Naive B cell (primary cell): ENCODE measurements at regions not wholly inside any gene's neighbourhood (a gene's known extent, or its start where the extent isn't known, plus 50 kb on each side); places are given as distances from the start of the nearest gene placed in this dataset.
"Not testable (repeated sequence)": the region's sequence is repeated elsewhere in the genome, so short reads cannot be mapped to it uniquely, and the experiment has no call there.

Experiments
- ATAC-seq, 2 donors: fragments of 150-1000 bp; cut with Tn5 transposase; 2 replicates each; pipeline ENCODE4 v1.10.0; 2021; ENCODE audit warnings: low read depth in 2 of 2, mild to moderate bottlenecking in 2 of 2, moderate library complexity in 2 of 2
- DNase-seq: peaks from one replicate; pipeline ENCODE4 v3.0.0; 2022
- H3K27ac Mint-ChIP-seq, 6 donors: one replicate each; pipeline ENCODE4 v1.8.0; 2020 to 2022; ENCODE audit warnings: mild to moderate bottlenecking in 6 of 6, mixed read lengths in 6 of 6, moderate library complexity in 5 of 6, inconsistent platforms in 2 of 6
- H3K27me3 Mint-ChIP-seq, 3 donors: one replicate each; pipeline ENCODE4 v1.8.0; 2021 to 2022; ENCODE audit warnings: mixed read lengths in 3 of 3, mild to moderate bottlenecking in 1 of 3
- H3K36me3 Mint-ChIP-seq, 2 donors: one replicate each; pipeline ENCODE4 v1.8.0; 2020 to 2022; ENCODE audit warnings: mixed read lengths in 2 of 2, inconsistent platforms in 1 of 2, mild to moderate bottlenecking in 1 of 2
- H3K4me1 Mint-ChIP-seq, 3 donors: one replicate each; pipeline ENCODE4 v1.8.0; 2020 to 2022; ENCODE audit warnings: mixed read lengths in 3 of 3, inconsistent platforms in 1 of 3, mild to moderate bottlenecking in 1 of 3, moderate library complexity in 1 of 3
- H3K4me3 Mint-ChIP-seq, 8 donors: one replicate each; pipeline ENCODE4 v1.8.0; 2020 to 2022; ENCODE audit warnings: mild to moderate bottlenecking in 8 of 8, mixed read lengths in 8 of 8, moderate library complexity in 8 of 8, inconsistent platforms in 2 of 8
- H3K9me3 Mint-ChIP-seq, 7 donors: one replicate each; pipeline ENCODE4 v1.8.0; 2020 to 2022; ENCODE audit warnings: mixed read lengths in 7 of 7, mild to moderate bottlenecking in 5 of 7, inconsistent platforms in 2 of 7, moderate library complexity in 1 of 7

- ATAC-seq: no peak
- H3K36me3 Mint-ChIP-seq: no peaks in the 10 kb centered on the region
- peaks cover 0 to 10% (median 5%) of the 10 kb centered on the region in 7 donors for H3K9me3 Mint-ChIP-seq
- H3K27me3 Mint-ChIP-seq: no peaks in the 10 kb centered on the region
- H3K4me3 Mint-ChIP-seq: no peak overlapping the region
- DNase-seq: no peak
- no peak overlapping the region for H3K27ac Mint-ChIP-seq
- H3K4me1 Mint-ChIP-seq: no peaks in the 10 kb centered on the region
Measured at GRCh38 chr3:80994085-80994665, 767.3 kb downstream of the GBE1 start.

- ATAC-seq (no peak), DNase-seq (no peak)
- H3K36me3 Mint-ChIP-seq: no peaks in the 10 kb centered on the region
- no peaks in the 10 kb centered on the region for H3K4me1 Mint-ChIP-seq
- peaks cover 0 to 10% (median 5%) of the 10 kb centered on the region in 7 donors for H3K9me3 Mint-ChIP-seq
- H3K4me3 Mint-ChIP-seq: no peak overlapping the region
- H3K27me3 Mint-ChIP-seq: no peaks in the 10 kb centered on the region
- H3K27ac Mint-ChIP-seq: no peak overlapping the region
Measured at GRCh38 chr3:80993241-80993945, 768.1 kb downstream of the GBE1 start.

GRCh38 chr3:80983753-80984152 lies 777.7 kb downstream of the GBE1 start:
- Mint-ChIP-seq H3K27ac (no peak overlapping the region), H3K27me3 (no peaks in the 10 kb centered on the region), H3K4me1 (no peaks in the 10 kb centered on the region), H3K4me3 (no peak overlapping the region), H3K9me3 (peaks cover 2 to 20% (median 11%) of the 10 kb centered on the region in 7 donors), H3K36me3 (no peaks in the 10 kb centered on the region)
- no peak for DNase-seq
- no peak for ATAC-seq

- H3K4me3 Mint-ChIP-seq: no peak overlapping the region
- no peak for DNase-seq
- no peaks in the 10 kb centered on the region for H3K27me3 Mint-ChIP-seq
- H3K36me3 Mint-ChIP-seq: no peaks in the 10 kb centered on the region
- H3K27ac Mint-ChIP-seq: no peak overlapping the region
- peaks cover 0 to 15% (median 4%) of the 10 kb centered on the region in 7 donors for H3K9me3 Mint-ChIP-seq
- no peaks in the 10 kb centered on the region for H3K4me1 Mint-ChIP-seq
- no peak for ATAC-seq
Measured at GRCh38 chr3:80978216-80978969, 783.1 kb downstream of the GBE1 start.

GRCh38 chr3:80970292-80970691 lies 791.2 kb downstream of the GBE1 start:
- H3K27ac Mint-ChIP-seq: no peak overlapping the region
- ATAC-seq: no peak
- H3K36me3 Mint-ChIP-seq: no peaks in the 10 kb centered on the region
- DNase-seq: no peak
- H3K9me3 Mint-ChIP-seq: peaks cover 0 to 14% (median 7%) of the 10 kb centered on the region in 7 donors
- H3K27me3 Mint-ChIP-seq: no peaks in the 10 kb centered on the region
- no peaks in the 10 kb centered on the region for H3K4me1 Mint-ChIP-seq
- H3K4me3 Mint-ChIP-seq: no peak overlapping the region

DNA sequence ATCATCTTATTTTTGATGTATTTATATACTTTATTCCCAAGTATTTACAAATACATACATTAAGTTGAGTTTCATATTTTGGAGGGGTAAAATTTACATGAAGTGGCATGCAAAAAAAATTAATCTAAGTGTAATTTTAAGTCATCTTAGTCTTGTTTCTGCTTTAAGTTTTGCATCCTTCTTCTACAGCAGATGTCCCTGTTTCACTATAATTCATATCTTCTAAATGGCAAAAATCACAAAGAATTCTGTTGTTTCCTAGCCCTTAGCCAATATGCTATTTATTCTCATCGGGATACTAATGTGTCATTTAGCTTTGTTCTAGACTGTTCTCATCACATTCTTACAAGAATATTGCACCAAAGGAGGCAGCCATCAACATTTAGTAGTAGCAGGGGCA lies 831.9 kb downstream of the GBE1 start:
- Mint-ChIP-seq H3K36me3 (no peaks in the 10 kb centered on the region), H3K27ac (no peak overlapping the region), H3K4me1 (no peaks in the 10 kb centered on the region), H3K9me3 (peaks cover 5 to 15% (median 10%) of the 10 kb centered on the region in 7 donors), H3K4me3 (no peak overlapping the region), H3K27me3 (no peaks in the 10 kb centered on the region)
- DNase-seq: no peak
- ATAC-seq: no peak

DNA sequence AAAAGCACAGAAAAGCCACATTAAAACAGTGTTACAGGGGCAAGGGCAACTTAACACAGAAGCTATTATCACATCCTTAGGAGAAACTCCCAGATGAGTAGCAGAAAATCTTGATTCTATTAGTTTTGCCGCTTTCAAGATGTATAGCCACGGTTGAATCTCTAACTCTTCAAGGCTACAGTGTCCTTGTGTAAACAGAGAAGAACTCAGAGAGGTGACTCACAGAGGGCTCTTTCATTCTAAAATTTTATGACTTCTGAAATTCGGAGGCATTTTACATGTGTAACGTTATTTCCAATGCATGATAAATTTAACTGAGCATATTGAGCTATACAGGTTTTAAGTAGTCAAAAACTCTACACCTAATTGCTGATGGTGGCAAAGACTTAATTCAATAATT lies 846.6 kb downstream of the GBE1 start:
- ATAC-seq (no peak), DNase-seq (no peak)
- no peak overlapping the region for H3K4me3 Mint-ChIP-seq
- H3K27ac Mint-ChIP-seq: no peak overlapping the region
- peaks cover 0 to 3% (median 2%) of the 10 kb centered on the region in 7 donors for H3K9me3 Mint-ChIP-seq
- no peaks in the 10 kb centered on the region for H3K27me3 Mint-ChIP-seq
- H3K36me3 Mint-ChIP-seq: no peaks in the 10 kb centered on the region
- no peaks in the 10 kb centered on the region for H3K4me1 Mint-ChIP-seq

- Mint-ChIP-seq H3K4me1 (no peaks in the 10 kb centered on the region), H3K9me3 (peaks cover 0 to 9% (median 7%) of the 10 kb centered on the region in 7 donors), H3K36me3 (no peaks in the 10 kb centered on the region), H3K27ac (no peak overlapping the region), H3K4me3 (no peak overlapping the region), H3K27me3 (no peaks in the 10 kb centered on the region)
- ATAC-seq (no peak), DNase-seq (no peak)
Measured at GRCh38 chr3:80898211-80898610, 863.2 kb downstream of the GBE1 start.

- H3K4me3 Mint-ChIP-seq, H3K9me3 Mint-ChIP-seq, H3K27ac Mint-ChIP-seq, DNase-seq, H3K36me3 Mint-ChIP-seq, H3K27me3 Mint-ChIP-seq, H3K4me1 Mint-ChIP-seq, ATAC-seq: not testable (repeated sequence)
Measured at GRCh38 chr3:80897005-80897404, 864.4 kb downstream of the GBE1 start.

DNA sequence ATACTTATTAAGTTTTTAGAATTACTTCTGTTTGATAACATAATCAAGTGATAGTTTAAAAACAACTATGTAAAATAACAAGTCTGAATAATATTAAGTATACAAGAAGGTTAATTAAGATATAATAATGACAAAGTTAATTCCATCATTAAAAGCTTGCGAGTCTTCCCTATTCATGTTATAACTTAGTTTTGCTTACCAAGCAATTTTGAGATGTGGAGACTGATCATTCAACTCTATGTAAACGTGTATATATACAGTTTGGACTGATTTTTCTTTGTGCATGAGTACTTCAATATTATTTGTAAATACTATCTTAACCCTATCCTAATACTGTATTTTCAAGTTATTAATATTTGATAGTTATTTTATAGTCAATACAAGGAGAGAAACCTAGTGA lies 870.9 kb downstream of the GBE1 start:
- Mint-ChIP-seq H3K4me3 (no peak overlapping the region), H3K9me3 (peaks cover 0 to 27% (median 7%) of the 10 kb centered on the region in 7 donors)
- DNase-seq: no peak

GRCh38 chr3:80889535-80889934 lies 871.9 kb downstream of the GBE1 start:
- Mint-ChIP-seq H3K9me3 (peaks cover 0 to 27% (median 8%) of the 10 kb centered on the region in 7 donors), H3K27me3 (no peaks in the 10 kb centered on the region), H3K27ac (no peak overlapping the region), H3K4me1 (no peaks in the 10 kb centered on the region), H3K4me3 (no peak overlapping the region), H3K36me3 (no peaks in the 10 kb centered on the region)
- ATAC-seq (no peak), DNase-seq (no peak)

More for the DNA sequence above, 870.9 kb downstream of the GBE1 start:
- H3K36me3 Mint-ChIP-seq: no peaks in the 10 kb centered on the region
- no peak overlapping the region for H3K27ac Mint-ChIP-seq
- no peak for ATAC-seq
- no peaks in the 10 kb centered on the region for H3K4me1 Mint-ChIP-seq
- no peaks in the 10 kb centered on the region for H3K27me3 Mint-ChIP-seq

DNA sequence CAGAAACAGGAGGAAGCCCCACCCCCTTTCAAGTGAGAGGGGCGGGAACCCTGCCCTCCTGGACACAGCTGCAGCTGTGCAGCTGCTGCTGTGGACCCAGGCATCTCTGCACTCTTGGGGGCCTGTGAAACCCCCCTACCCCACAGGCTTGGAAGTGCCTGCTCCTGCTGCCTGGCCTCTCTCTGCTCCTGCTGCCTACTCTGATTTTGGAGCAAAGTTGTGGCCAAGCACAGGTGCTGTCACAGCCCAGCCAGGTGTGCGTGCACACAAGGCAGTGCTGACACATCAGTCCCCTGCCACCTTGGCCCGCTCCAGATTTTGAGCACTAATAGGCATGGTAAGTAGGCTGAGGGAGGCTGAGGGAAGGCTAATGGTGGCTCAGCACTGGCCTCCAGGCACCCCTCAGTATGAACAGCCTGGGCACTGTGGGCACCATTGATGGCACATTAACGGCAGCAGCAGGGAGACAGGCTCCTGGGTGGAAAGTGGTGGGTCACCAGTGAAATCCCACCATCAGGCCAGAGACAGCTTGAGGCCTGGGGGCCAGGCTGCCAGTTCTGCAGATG lies 890.9 kb downstream of the GBE1 start:
- H3K4me1 Mint-ChIP-seq: no peaks in the 10 kb centered on the region
- H3K4me3 Mint-ChIP-seq: no peak overlapping the region
- no peaks in the 10 kb centered on the region for H3K27me3 Mint-ChIP-seq
- H3K27ac Mint-ChIP-seq: no peak overlapping the region
- H3K36me3 Mint-ChIP-seq: no peaks in the 10 kb centered on the region
- DNase-seq (no peak), ATAC-seq (no peak)
- peaks cover 2 to 31% (median 10%) of the 10 kb centered on the region in 7 donors for H3K9me3 Mint-ChIP-seq

DNA sequence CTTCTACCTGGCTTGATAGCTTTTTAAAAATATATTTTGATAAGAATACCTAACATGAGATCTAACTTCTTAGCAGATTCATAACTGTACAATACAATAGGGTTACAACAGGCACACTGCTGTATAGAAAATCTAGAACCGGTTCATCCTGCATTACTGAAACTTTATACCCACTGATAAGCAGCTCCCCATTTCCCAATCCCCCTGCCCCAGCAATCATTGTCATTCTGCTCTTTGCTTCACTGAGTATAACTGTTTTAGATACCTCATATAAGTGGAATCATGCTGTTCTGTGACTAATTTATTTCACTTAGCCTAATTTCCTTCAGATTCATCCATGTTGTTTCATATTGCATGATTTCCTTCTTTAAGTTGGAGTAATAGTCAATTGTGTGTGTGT lies 906.0 kb downstream of the GBE1 start:
- no peak for DNase-seq
- H3K27ac Mint-ChIP-seq: no peak overlapping the region
- no peaks in the 10 kb centered on the region for H3K36me3 Mint-ChIP-seq
- no peaks in the 10 kb centered on the region for H3K4me1 Mint-ChIP-seq
- no peaks in the 10 kb centered on the region for H3K27me3 Mint-ChIP-seq
- no peak for ATAC-seq
- H3K4me3 Mint-ChIP-seq: no peak overlapping the region
- peaks cover 0 to 13% (median 6%) of the 10 kb centered on the region in 7 donors for H3K9me3 Mint-ChIP-seq

GRCh38 chr3:80836395-80836794 lies 925.0 kb downstream of the GBE1 start:
- Mint-ChIP-seq H3K4me1 (no peaks in the 10 kb centered on the region), H3K27me3 (no peaks in the 10 kb centered on the region), H3K9me3 (peaks cover 0 to 9% (median 0%) of the 10 kb centered on the region in 7 donors), H3K36me3 (no peaks in the 10 kb centered on the region), H3K27ac (no peak overlapping the region), H3K4me3 (no peak overlapping the region)
- ATAC-seq: no peak
- no peak for DNase-seq
